Chondrocyte (in vitro differentiated cells): ENCODE measurements at regions not wholly inside any gene's neighbourhood (a gene's known extent, or its start where the extent isn't known, plus 50 kb on each side); places are given as distances from the start of the nearest gene placed in this dataset.

Experiments
- DNase-seq: peaks from one replicate; pipeline ENCODE4 v3.0.0; 2021; ENCODE audit warnings: mixed read lengths, low spot score
- H3K27ac Mint-ChIP-seq: one replicate; pipeline ENCODE4 v1.8.0; 2021; ENCODE audit warnings: mild to moderate bottlenecking, moderate library complexity, mixed read lengths; ENCODE audit not compliant: unreplicated experiment
- H3K27me3 Mint-ChIP-seq: 2 replicates; pipeline ENCODE4 v1.8.0; 2021; ENCODE audit warnings: low read depth, mixed read lengths
- H3K36me3 Mint-ChIP-seq: 2 replicates; pipeline ENCODE4 v1.8.0; 2021; ENCODE audit warnings: low read depth, mixed read lengths
- H3K4me1 Mint-ChIP-seq: 2 replicates; pipeline ENCODE4 v1.8.0; 2021; ENCODE audit warnings: low read depth, mild to moderate bottlenecking, mixed read lengths
- H3K4me3 Mint-ChIP-seq: one replicate; pipeline ENCODE4 v1.8.0; 2021; ENCODE audit warnings: mild to moderate bottlenecking, moderate library complexity, mixed read lengths; ENCODE audit not compliant: unreplicated experiment
- H3K9me3 Mint-ChIP-seq: 2 replicates; pipeline ENCODE4 v1.8.0; 2021; ENCODE audit warnings: low read depth, mixed read lengths
- TF ChIP-seq, protein P1 (sequence below): fragments of 200-600 bp; sonication (generic); IDR thresholded peaks from 2 replicates; pipeline ENCODE4 v1.5.0; 2021; ENCODE audit warnings: antibody characterized with exemption, mild to moderate bottlenecking, moderate library complexity

DNA sequence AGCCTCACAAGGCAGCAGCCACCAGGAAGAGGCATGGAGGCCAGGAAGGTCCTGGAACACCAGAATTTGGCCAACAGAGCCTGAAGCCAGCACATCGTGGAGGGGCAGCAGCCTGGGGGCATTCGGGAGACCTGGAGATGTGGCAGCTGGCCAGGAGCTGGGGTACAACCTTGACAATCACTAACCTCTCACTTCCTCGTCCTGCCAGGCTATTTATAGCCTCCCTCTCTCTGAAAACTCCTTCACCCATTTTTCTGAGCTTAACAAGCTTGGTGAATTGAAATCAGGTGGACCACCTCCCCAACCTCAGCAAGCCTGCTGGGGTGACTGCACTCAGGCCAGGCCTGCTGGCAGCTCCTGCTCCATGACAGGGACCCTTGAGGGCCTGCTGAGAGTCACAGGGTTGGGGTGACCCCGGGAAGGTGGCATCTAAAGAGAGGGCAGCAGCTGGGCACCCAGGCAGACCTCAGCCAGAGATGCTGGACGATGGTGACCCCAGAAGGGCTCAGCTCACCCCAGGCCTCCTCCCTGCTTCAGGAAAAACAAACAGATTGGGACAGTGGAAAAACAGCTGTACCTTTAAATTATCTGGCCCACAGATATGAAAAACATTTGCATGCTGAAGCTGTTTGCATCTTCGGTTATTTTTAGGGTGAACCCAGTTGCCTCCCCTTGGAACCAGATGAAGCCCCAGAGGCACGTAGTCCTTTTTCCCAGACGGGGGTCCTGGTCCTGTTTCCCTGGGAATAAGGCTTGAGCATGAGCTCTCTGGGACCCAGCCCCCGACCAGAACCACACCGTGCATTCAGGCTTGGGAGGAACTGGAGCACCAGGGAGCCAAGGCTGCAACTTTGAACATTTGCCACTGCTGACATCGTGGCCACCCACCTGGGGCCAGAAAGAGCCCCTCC is 67.0 kb downstream of the PITPNM2 start:
- no peak overlapping the region for H3K4me3 Mint-ChIP-seq
- TF ChIP-seq, protein P1, sequence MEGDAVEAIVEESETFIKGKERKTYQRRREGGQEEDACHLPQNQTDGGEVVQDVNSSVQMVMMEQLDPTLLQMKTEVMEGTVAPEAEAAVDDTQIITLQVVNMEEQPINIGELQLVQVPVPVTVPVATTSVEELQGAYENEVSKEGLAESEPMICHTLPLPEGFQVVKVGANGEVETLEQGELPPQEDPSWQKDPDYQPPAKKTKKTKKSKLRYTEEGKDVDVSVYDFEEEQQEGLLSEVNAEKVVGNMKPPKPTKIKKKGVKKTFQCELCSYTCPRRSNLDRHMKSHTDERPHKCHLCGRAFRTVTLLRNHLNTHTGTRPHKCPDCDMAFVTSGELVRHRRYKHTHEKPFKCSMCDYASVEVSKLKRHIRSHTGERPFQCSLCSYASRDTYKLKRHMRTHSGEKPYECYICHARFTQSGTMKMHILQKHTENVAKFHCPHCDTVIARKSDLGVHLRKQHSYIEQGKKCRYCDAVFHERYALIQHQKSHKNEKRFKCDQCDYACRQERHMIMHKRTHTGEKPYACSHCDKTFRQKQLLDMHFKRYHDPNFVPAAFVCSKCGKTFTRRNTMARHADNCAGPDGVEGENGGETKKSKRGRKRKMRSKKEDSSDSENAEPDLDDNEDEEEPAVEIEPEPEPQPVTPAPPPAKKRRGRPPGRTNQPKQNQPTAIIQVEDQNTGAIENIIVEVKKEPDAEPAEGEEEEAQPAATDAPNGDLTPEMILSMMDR = no peak
- H3K36me3 Mint-ChIP-seq = no peaks in the 10 kb centered on the region
- H3K9me3 Mint-ChIP-seq = no peaks in the 10 kb centered on the region
- H3K27me3 Mint-ChIP-seq = no peaks in the 10 kb centered on the region
- DNase-seq = no peak
- peaks cover 24% of the 10 kb centered on the region for H3K4me1 Mint-ChIP-seq
- H3K27ac Mint-ChIP-seq = no peak overlapping the region

DNA sequence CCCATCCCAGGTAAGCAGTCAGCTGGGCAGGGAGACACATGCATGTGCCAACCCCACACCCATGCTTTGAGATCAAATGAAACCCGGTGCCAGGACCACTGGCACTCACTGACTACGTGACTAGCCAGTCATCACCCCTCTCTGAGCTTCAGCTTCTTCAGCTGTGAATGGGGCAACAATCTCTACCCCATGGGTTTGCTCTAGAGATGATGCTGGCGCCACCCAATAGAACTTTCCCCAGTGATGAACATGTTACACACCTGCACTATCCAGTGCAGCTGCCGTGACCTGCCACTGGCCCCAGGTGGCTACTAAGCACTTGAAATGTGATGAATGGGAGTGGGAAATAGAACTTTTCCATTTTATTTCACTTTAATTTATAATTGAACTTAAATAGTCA is 70.3 kb downstream of the PITPNM2 start:
- Mint-ChIP-seq H3K27ac (no peak overlapping the region), H3K9me3 (no peaks in the 10 kb centered on the region), H3K4me1 (peaks cover 29% of the 10 kb centered on the region), H3K36me3 (no peaks in the 10 kb centered on the region), H3K27me3 (no peaks in the 10 kb centered on the region), H3K4me3 (no peak overlapping the region)
- TF ChIP-seq, protein P1 = no peak
- no peak for DNase-seq

DNA sequence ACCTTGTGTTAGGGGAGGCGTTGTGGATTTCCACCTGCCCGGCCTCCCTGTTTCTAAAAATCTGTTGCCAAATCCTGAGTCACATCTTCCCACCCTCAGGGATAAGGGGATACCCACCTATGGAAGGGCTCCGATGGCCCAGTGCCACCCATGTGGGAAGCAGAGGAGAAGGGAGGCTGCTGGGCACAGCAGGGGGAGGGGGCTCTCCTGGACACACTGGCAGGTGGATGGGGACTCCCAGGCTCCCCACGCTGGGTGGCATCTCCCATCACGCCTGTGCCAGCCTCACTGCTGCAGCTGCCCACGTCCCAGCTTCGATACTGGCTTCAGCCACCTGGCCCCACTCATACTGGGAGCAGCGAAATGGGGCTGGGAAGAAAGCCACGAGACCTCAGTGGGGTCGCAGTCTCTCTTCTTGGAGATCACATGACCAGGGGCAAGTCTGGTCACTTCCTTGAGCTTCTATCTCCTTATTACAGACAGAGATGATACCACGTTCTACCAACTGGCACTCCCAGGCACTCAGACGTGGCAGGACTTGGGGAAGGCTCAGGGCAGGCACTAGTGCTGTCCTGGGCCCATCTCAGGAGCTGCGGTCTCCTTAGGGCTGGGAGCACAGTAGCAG is 72.2 kb downstream of the PITPNM2 start:
- no peaks in the 10 kb centered on the region for H3K27me3 Mint-ChIP-seq
- H3K36me3 Mint-ChIP-seq = no peaks in the 10 kb centered on the region
- H3K9me3 Mint-ChIP-seq = no peaks in the 10 kb centered on the region
- no peak overlapping the region for H3K27ac Mint-ChIP-seq
- H3K4me1 Mint-ChIP-seq = peaks cover 22% of the 10 kb centered on the region
- TF ChIP-seq, protein P1 = no peak
- no peak for DNase-seq
- H3K4me3 Mint-ChIP-seq = no peak overlapping the region

DNA sequence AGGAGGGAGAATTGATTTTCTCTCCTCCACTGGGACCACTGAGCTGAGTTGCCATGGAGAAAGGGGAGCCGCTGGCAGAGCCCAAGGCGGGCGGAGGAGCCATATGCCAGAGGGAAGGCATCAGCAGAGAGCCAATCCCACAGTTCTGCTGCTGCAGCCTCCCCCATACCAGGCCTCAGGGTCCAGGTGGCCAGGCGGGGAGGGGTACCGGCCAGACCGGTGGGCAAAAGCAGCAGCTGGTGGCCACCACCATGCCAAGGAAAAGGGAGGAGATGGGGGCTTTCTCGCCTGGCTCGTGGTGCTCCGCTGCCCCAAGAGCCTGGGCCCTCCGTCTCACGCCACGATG is 72.8 kb downstream of the PITPNM2 start:
- Mint-ChIP-seq H3K4me3 (no peak overlapping the region), H3K36me3 (no peaks in the 10 kb centered on the region), H3K9me3 (no peaks in the 10 kb centered on the region), H3K4me1 (peaks cover 18% of the 10 kb centered on the region), H3K27me3 (no peaks in the 10 kb centered on the region), H3K27ac (no peak overlapping the region)
- TF ChIP-seq, protein P1 = no peak
- DNase-seq = no peak

DNA sequence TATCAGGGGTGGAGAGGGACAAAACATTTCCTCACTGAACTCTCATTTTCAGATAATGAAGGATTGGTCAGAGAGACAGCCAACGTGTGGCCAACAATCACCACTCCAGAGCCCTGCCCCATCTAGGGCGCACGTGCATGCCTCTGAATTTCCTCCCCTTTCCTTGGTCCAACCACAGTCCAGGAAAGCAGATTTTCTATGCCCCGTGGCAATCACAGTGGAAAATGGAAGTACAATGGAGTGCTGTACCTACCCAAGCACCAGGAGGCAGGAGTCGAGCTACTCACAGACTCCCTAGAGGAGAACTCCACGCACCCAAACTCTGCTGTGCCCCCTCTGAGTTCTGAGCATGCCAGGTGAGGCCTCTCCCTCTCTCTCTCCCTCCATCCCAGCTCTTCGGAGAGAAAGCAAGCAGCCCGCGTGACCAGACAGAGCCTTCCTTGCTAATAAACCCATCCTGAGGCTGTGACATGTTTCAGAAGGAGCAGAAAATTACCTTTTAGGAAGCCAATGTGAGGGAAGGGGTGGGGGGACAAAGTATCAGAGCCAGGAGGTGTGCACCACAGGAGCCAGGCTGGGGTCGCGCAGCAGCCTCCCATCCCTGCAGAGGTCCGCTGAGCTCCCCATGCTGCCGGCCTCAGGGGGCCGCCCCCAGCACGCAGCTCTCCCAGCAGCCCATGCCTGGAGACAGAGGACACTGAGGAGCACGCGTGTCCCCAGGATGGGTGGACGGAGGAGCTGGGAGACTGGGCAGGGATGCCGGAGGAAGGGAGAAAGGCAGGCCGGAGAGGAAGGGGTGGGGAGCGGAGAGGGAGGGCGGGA is 73.4 kb downstream of the PITPNM2 start:
- no peak overlapping the region for H3K4me3 Mint-ChIP-seq
- H3K27ac Mint-ChIP-seq = no peak overlapping the region
- no peaks in the 10 kb centered on the region for H3K27me3 Mint-ChIP-seq
- H3K4me1 Mint-ChIP-seq = peaks cover 18% of the 10 kb centered on the region
- DNase-seq = no peak
- no peaks in the 10 kb centered on the region for H3K9me3 Mint-ChIP-seq
- H3K36me3 Mint-ChIP-seq = no peaks in the 10 kb centered on the region
- TF ChIP-seq, protein P1 = no peak
